Breast epithelium (tissue), 3 donors: ENCODE measurements at regions not wholly inside any gene's neighbourhood (a gene's known extent, or its start where the extent isn't known, plus 50 kb on each side); places are given as distances from the start of the nearest gene placed in this dataset.

Source experiments
- CTCF ChIP-seq, 3 donors: fragments of 450-650 bp; IDR thresholded peaks; one replicate each; pipeline ENCODE4 v1.5.1; 2016 to 2017; ENCODE audit warnings: antibody characterized with exemption in 3 of 3, mild to moderate bottlenecking in 3 of 3, moderate library complexity in 3 of 3
- POLR2A ChIP-seq: fragments of 450-650 bp; IDR thresholded peaks from one replicate; pipeline ENCODE4 v1.6.1; 2016; ENCODE audit warnings: antibody characterized with exemption, mild to moderate bottlenecking, moderate library complexity
- POLR2AphosphoS5 ChIP-seq, 3 donors: sonication (generic); formaldehyde crosslinking; IDR thresholded peaks; one replicate each; pipeline ENCODE4 v1.6.1; 2017; ENCODE audit warnings: antibody characterized with exemption in 3 of 3

- TF ChIP-seq CTCF (IDR thresholded peaks at IDR 0.05) (no peak), POLR2A (no peak), POLR2AphosphoS5 (IDR thresholded peaks at IDR 0.05) (no peak)
These were observed 893.8 kb downstream of the TLE4 start for GRCh38 chr9:80465556-80465955.
